Hepatocyte (in vitro differentiated cells): ENCODE measurements at regions not wholly inside any gene's neighbourhood (a gene's known extent, or its start where the extent isn't known, plus 50 kb on each side); places are given as distances from the start of the nearest gene placed in this dataset.
"Not testable (repeated sequence)": the region's sequence is repeated elsewhere in the genome, so short reads cannot be mapped to it uniquely, and the experiment has no call there.

ENCODE experiments used
- EZH2 ChIP-seq: fragments of 200-600 bp; sonication (generic); IDR thresholded peaks from 2 replicates; pipeline ENCODE4 v1.6.1; 2016; ENCODE audit warnings: antibody characterized with exemption, mild to moderate bottlenecking, borderline replicate concordance
- EZH2phosphoT487 ChIP-seq: fragments of 200-600 bp; sonication (generic); IDR thresholded peaks from one replicate; pipeline ENCODE4 v1.6.1; 2018; ENCODE audit warnings: antibody characterized with exemption, mild to moderate bottlenecking, low read depth, moderate library complexity; ENCODE audit not compliant: unreplicated experiment, severe bottlenecking
- TF ChIP-seq, protein P1 (sequence below): fragments of 200-600 bp; sonication (generic); IDR thresholded peaks from 2 replicates; pipeline ENCODE4 v1.5.1; 2016; ENCODE audit warnings: antibody characterized with exemption, mild to moderate bottlenecking; ENCODE audit not compliant: poor library complexity

GRCh38 chr1:96595530-96595929 lies 126.1 kb upstream of the PTBP2 start:
- TF ChIP-seq, protein P1, sequence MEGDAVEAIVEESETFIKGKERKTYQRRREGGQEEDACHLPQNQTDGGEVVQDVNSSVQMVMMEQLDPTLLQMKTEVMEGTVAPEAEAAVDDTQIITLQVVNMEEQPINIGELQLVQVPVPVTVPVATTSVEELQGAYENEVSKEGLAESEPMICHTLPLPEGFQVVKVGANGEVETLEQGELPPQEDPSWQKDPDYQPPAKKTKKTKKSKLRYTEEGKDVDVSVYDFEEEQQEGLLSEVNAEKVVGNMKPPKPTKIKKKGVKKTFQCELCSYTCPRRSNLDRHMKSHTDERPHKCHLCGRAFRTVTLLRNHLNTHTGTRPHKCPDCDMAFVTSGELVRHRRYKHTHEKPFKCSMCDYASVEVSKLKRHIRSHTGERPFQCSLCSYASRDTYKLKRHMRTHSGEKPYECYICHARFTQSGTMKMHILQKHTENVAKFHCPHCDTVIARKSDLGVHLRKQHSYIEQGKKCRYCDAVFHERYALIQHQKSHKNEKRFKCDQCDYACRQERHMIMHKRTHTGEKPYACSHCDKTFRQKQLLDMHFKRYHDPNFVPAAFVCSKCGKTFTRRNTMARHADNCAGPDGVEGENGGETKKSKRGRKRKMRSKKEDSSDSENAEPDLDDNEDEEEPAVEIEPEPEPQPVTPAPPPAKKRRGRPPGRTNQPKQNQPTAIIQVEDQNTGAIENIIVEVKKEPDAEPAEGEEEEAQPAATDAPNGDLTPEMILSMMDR = not testable (repeated sequence)
- not testable (repeated sequence) for TF ChIP-seq EZH2, EZH2phosphoT487
